OCI-LY7 (cell line): ENCODE measurements at regions not wholly inside any gene's neighbourhood (a gene's known extent, or its start where the extent isn't known, plus 50 kb on each side); places are given as distances from the start of the nearest gene placed in this dataset.
A peak's percentile ranks its signal among the peaks of the same experiment; 100 is the strongest.

ENCODE experiments used
- BruUV-seq: library from RNA; stranded (reverse); fragments of 400-500 nt; replicated peaks from 2 replicates; lab custom pipeline; 2021; lab: Mats Ljungman, UMichigan
- CTCF ChIA-PET: fragments of 300-600 bp; sonication (Branson Sonifier 250); formaldehyde crosslinking; loops from one replicate; lab custom pipeline; 2022; ENCODE audit warnings: antibody characterized with exemption; ENCODE audit not compliant: unreplicated experiment; lab: Charles Lee
- POLR2A ChIA-PET: fragments of 300-600 bp; sonication (Branson Sonifier 250); formaldehyde crosslinking; loops from one replicate; lab custom pipeline; 2022; ENCODE audit warnings: antibody characterized with exemption; lab: Charles Lee
- DNase-seq: peaks from one replicate; pipeline ENCODE4 v3.0.0-alpha.2; 2015; ENCODE audit warnings: low spot score
- H2AFZ ChIP-seq: fragments of 200-600 bp; sonication (generic), shearing (Covaris generic); 2 replicates; pipeline ENCODE4 v1.6.1; 2014; ENCODE audit warnings: mild to moderate bottlenecking, antibody characterized with exemption, low read length, moderate library complexity
- H3K27ac ChIP-seq: fragments of 200-600 bp; sonication (generic); 2 replicates; pipeline ENCODE4 v1.5.1; 2014; ENCODE audit warnings: mixed run types, low read depth, mild to moderate bottlenecking, moderate library complexity, low read length, inconsistent platforms; ENCODE audit not compliant: poor library complexity, severe bottlenecking
- H3K36me3 ChIP-seq: fragments of 200-600 bp; sonication (generic); 2 replicates; pipeline ENCODE4 v1.6.1; 2014; ENCODE audit warnings: mild to moderate bottlenecking, antibody characterized with exemption, low read length, moderate library complexity, mixed read lengths; ENCODE audit not compliant: insufficient read depth
- H3K4me1 ChIP-seq: fragments of 200-600 bp; sonication (generic); 2 replicates; pipeline ENCODE4 v1.5.1; 2014; ENCODE audit warnings: mild to moderate bottlenecking, low read length; ENCODE audit not compliant: insufficient read depth, poor library complexity, severe bottlenecking
- H3K4me2 ChIP-seq: fragments of 200-600 bp; sonication (generic); 2 replicates; pipeline ENCODE4 v1.6.1; 2014; ENCODE audit warnings: mild to moderate bottlenecking, low read length
- H3K4me3 ChIP-seq: fragments of 200-600 bp; sonication (generic); 2 replicates; pipeline ENCODE4 v1.5.1; 2014; ENCODE audit warnings: mild to moderate bottlenecking, low read depth, low read length; ENCODE audit not compliant: poor library complexity, severe bottlenecking
- H3K79me2 ChIP-seq: fragments of 200-600 bp; sonication (generic); 2 replicates; pipeline ENCODE4 v1.6.1; 2016; ENCODE audit warnings: low read depth, mild to moderate bottlenecking, low read length, moderate library complexity, mixed read lengths; ENCODE audit not compliant: insufficient read depth
- H3K9me2 ChIP-seq: fragments of 200-600 bp; sonication (generic); 2 replicates; pipeline ENCODE4 v1.6.1; 2016; ENCODE audit warnings: mild to moderate bottlenecking, low read length, mixed read lengths; ENCODE audit not compliant: insufficient read depth
- H3K9me3 ChIP-seq: fragments of 200-600 bp; sonication (generic); 2 replicates; pipeline ENCODE4 v1.6.1; 2014; ENCODE audit warnings: mild to moderate bottlenecking, mixed run types, low read length, mixed read lengths
- H4K20me1 ChIP-seq: fragments of 200-600 bp; sonication (generic); 2 replicates; pipeline ENCODE4 v1.6.1; 2014; ENCODE audit warnings: mild to moderate bottlenecking, antibody characterized with exemption, low read length, moderate library complexity, mixed read lengths; ENCODE audit not compliant: insufficient read depth
- EZH2phosphoT487 ChIP-seq: fragments of 200-600 bp; sonication (generic); IDR thresholded peaks from 2 replicates; pipeline ENCODE4 v1.6.1; 2018; ENCODE audit warnings: low read depth, borderline replicate concordance, mild to moderate bottlenecking, mixed run types, antibody characterized with exemption, low read length, moderate library complexity, mixed read lengths
- intact Hi-C: fragments of 100-400 bp; cut with micrococcal nuclease; formaldehyde crosslinking; loops from one replicate; pipeline ENCODE4 v1.10.0; 2022; ENCODE audit not compliant: unreplicated experiment
- TF ChIP-seq, protein P1 (sequence below): fragments of 200-600 bp; sonication (generic); conservative IDR thresholded peaks from 2 replicates; pipeline ENCODE4 v1.5.1; 2014; ENCODE audit warnings: mild to moderate bottlenecking, antibody characterized with exemption, low read length, moderate library complexity, mixed read lengths

- H3K36me3 ChIP-seq = no peaks in the 10 kb centered on the region
Measured at GRCh38 chr6:169991031-169991390, 239.6 kb downstream of the ERMARD start.

GRCh38 chr6:169990095-169991030, 238.9 kb downstream of the ERMARD start:
- ChIA-PET CTCF (interaction anchor here (1.2 kb wide), 1 partner anchor 36 kb away, joined by 3 read pairs; no protein-coding TSS in a partner anchor), POLR2A (interaction anchor here (1.0 kb wide), 1 partner anchor 39 kb away, joined by 5 read pairs; no protein-coding TSS in a partner anchor)
- Histone ChIP-seq H3K79me2 (no peaks in the 10 kb centered on the region), H3K9me2 (no peaks in the 10 kb centered on the region), H3K4me2 (peak overlapping the region; percentile 58), H3K9me3 (no peaks in the 10 kb centered on the region), H3K36me3 (no peaks in the 10 kb centered on the region), H2AFZ (peak overlapping the region; percentile 86), H4K20me1 (no peaks in the 10 kb centered on the region), H3K4me1 (peaks cover 17% of the 10 kb centered on the region), H3K4me3 (peak overlapping the region; percentile 5), H3K27ac (peak overlapping the region; percentile 12)
- peak; percentile 58 for DNase-seq
- BruUV-seq = no TSS peak
- intact Hi-C loops = loop anchor here (10.0 kb wide), 1 partner anchor 94 kb away; no protein-coding TSS in a partner anchor
- TF ChIP-seq, protein P1, sequence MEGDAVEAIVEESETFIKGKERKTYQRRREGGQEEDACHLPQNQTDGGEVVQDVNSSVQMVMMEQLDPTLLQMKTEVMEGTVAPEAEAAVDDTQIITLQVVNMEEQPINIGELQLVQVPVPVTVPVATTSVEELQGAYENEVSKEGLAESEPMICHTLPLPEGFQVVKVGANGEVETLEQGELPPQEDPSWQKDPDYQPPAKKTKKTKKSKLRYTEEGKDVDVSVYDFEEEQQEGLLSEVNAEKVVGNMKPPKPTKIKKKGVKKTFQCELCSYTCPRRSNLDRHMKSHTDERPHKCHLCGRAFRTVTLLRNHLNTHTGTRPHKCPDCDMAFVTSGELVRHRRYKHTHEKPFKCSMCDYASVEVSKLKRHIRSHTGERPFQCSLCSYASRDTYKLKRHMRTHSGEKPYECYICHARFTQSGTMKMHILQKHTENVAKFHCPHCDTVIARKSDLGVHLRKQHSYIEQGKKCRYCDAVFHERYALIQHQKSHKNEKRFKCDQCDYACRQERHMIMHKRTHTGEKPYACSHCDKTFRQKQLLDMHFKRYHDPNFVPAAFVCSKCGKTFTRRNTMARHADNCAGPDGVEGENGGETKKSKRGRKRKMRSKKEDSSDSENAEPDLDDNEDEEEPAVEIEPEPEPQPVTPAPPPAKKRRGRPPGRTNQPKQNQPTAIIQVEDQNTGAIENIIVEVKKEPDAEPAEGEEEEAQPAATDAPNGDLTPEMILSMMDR = peak; percentile 44
- TF ChIP-seq EZH2phosphoT487 = no peak

More at GRCh38 chr6:169991031-169991390, 239.6 kb downstream of the ERMARD start:
- intact Hi-C loops = loop anchor here (10.0 kb wide), 1 partner anchor 94 kb away; no protein-coding TSS in a partner anchor
- no peak overlapping the region for H3K4me2 ChIP-seq
- no peak for DNase-seq
- H3K9me3 ChIP-seq = no peaks in the 10 kb centered on the region
- no peak overlapping the region for H3K4me3 ChIP-seq
- H3K4me1 ChIP-seq = peaks cover 17% of the 10 kb centered on the region
- no peak overlapping the region for H3K27ac ChIP-seq
- no peaks in the 10 kb centered on the region for H4K20me1 ChIP-seq
- H3K79me2 ChIP-seq = no peaks in the 10 kb centered on the region
- H3K9me2 ChIP-seq = no peaks in the 10 kb centered on the region
- CTCF ChIA-PET = no interaction called here
- H2AFZ ChIP-seq = no peak overlapping the region
- POLR2A ChIA-PET = interaction anchor here (0.5 kb wide), 1 partner anchor 170 kb away, joined by 3 read pairs; no protein-coding TSS in a partner anchor
- no peak for TF ChIP-seq EZH2phosphoT487
- TF ChIP-seq, protein P1 = no peak
- no TSS peak for BruUV-seq
